ENCODE measurements at regions not wholly inside any gene's neighbourhood (a gene's known extent, or its start where the extent isn't known, plus 50 kb on each side); places are given as distances from the start of the nearest gene placed in this dataset.

- Histone ChIP-seq H3K27me3 (ENCODE audit: control insufficient read depth, insufficient read depth, low read length) (no peaks in the 10 kb centered on the region), H3K9me3 (ENCODE audit: control insufficient read depth in 2 of 3, insufficient read depth in 1 of 3, low read length in 3 of 3) (no peaks in the 10 kb centered on the region), H3K9ac (ENCODE audit: low read length in 3 of 3) (no peak overlapping the region), H3K36me3 (ENCODE audit: control insufficient read depth in 2 of 3, insufficient read depth in 3 of 3, low read length in 3 of 3) (no peaks in the 10 kb centered on the region), H3K4me1 (ENCODE audit: control insufficient read depth in 2 of 3, insufficient read depth in 2 of 3, low read depth in 1 of 3, low read length in 3 of 3) (no peaks in the 10 kb centered on the region), H3K4me3 (ENCODE audit: low read length in 3 of 3) (no peak overlapping the region), H3K27ac (ENCODE audit: low read depth in 2 of 2, low read length in 2 of 2) (no peak overlapping the region)
- intact Hi-C loops (cut with DNase I), result no loop called here
- TF ChIP-seq, protein P1, sequence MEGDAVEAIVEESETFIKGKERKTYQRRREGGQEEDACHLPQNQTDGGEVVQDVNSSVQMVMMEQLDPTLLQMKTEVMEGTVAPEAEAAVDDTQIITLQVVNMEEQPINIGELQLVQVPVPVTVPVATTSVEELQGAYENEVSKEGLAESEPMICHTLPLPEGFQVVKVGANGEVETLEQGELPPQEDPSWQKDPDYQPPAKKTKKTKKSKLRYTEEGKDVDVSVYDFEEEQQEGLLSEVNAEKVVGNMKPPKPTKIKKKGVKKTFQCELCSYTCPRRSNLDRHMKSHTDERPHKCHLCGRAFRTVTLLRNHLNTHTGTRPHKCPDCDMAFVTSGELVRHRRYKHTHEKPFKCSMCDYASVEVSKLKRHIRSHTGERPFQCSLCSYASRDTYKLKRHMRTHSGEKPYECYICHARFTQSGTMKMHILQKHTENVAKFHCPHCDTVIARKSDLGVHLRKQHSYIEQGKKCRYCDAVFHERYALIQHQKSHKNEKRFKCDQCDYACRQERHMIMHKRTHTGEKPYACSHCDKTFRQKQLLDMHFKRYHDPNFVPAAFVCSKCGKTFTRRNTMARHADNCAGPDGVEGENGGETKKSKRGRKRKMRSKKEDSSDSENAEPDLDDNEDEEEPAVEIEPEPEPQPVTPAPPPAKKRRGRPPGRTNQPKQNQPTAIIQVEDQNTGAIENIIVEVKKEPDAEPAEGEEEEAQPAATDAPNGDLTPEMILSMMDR (IDR thresholded peaks at IDR 0.05; ENCODE audit: borderline replicate concordance, extremely low read depth, insufficient read depth), result no peak
- no peak for DNase-seq
- no peak for FAIRE-seq
Observed at GRCh38 chr16:6427621-6428020, 905.0 kb upstream of the RBFOX1 start.

GRCh38 chr16:6407596-6407995 is 925.0 kb upstream of the RBFOX1 start:
- Histone ChIP-seq H3K36me3 (ENCODE audit: control insufficient read depth in 2 of 3, insufficient read depth in 3 of 3, low read length in 3 of 3) (no peaks in the 10 kb centered on the region), H3K27me3 (ENCODE audit: control insufficient read depth, insufficient read depth, low read length) (no peaks in the 10 kb centered on the region), H3K9ac (ENCODE audit: low read length in 3 of 3) (no peak overlapping the region), H3K4me1 (ENCODE audit: control insufficient read depth in 2 of 3, insufficient read depth in 2 of 3, low read depth in 1 of 3, low read length in 3 of 3) (no peaks in the 10 kb centered on the region), H3K9me3 (ENCODE audit: control insufficient read depth in 2 of 3, insufficient read depth in 1 of 3, low read length in 3 of 3) (no peaks in the 10 kb centered on the region), H3K4me3 (ENCODE audit: low read length in 3 of 3) (no peak overlapping the region), H3K27ac (ENCODE audit: low read depth in 2 of 2, low read length in 2 of 2) (no peak overlapping the region)
- intact Hi-C loops (cut with DNase I), result no loop called here
- DNase-seq, result no peak
- TF ChIP-seq, protein P1 (IDR thresholded peaks at IDR 0.05; ENCODE audit: borderline replicate concordance, extremely low read depth, insufficient read depth), result no peak
- no peak for FAIRE-seq

DNA sequence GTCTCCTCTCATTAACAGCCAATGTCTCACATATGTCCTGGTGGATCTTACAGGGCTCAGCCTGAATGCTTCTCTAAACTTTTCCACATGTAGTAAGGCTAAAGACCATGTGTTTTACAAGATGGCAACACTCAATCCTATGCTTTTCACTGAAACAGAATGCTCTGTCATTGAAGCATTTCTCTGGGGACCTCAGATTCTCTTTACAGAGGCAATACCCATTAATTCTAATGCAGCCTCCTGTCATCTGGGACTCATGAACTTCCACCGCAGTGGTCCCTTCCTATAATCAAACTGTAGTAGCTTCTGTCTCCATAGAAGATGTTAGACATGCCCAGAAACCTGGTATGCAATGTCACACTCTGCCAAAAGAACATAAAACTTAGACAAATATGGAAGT is 926.6 kb upstream of the RBFOX1 start:
- Histone ChIP-seq H3K4me3 (ENCODE audit: low read length in 3 of 3) (no peak overlapping the region), H3K27ac (ENCODE audit: low read depth in 2 of 2, low read length in 2 of 2) (no peak overlapping the region), H3K27me3 (ENCODE audit: control insufficient read depth, insufficient read depth, low read length) (no peaks in the 10 kb centered on the region), H3K9ac (ENCODE audit: low read length in 3 of 3) (no peak overlapping the region), H3K36me3 (ENCODE audit: control insufficient read depth in 2 of 3, insufficient read depth in 3 of 3, low read length in 3 of 3) (no peaks in the 10 kb centered on the region), H3K4me1 (ENCODE audit: control insufficient read depth in 2 of 3, insufficient read depth in 2 of 3, low read depth in 1 of 3, low read length in 3 of 3) (no peaks in the 10 kb centered on the region), H3K9me3 (ENCODE audit: control insufficient read depth in 2 of 3, insufficient read depth in 1 of 3, low read length in 3 of 3) (no peaks in the 10 kb centered on the region)
- no peak for FAIRE-seq
- DNase-seq, result no peak
- intact Hi-C loops (cut with DNase I), result no loop called here
- TF ChIP-seq, protein P1 (IDR thresholded peaks at IDR 0.05; ENCODE audit: borderline replicate concordance, extremely low read depth, insufficient read depth), result no peak

- no peaks in the 10 kb centered on the region for H3K27me3 ChIP-seq (ENCODE audit: control insufficient read depth, insufficient read depth, low read length)
- H3K9ac ChIP-seq (ENCODE audit: low read length in 3 of 3), result no peak overlapping the region
- FAIRE-seq (no peak), DNase-seq (no peak)
- H3K4me1 ChIP-seq (ENCODE audit: control insufficient read depth in 2 of 3, insufficient read depth in 2 of 3, low read depth in 1 of 3, low read length in 3 of 3), result no peaks in the 10 kb centered on the region
- TF ChIP-seq, protein P1 (IDR thresholded peaks at IDR 0.05; ENCODE audit: borderline replicate concordance, extremely low read depth, insufficient read depth), result no peak
- H3K9me3 ChIP-seq (ENCODE audit: control insufficient read depth in 2 of 3, insufficient read depth in 1 of 3, low read length in 3 of 3), result no peaks in the 10 kb centered on the region
- H3K27ac ChIP-seq (ENCODE audit: low read depth in 2 of 2, low read length in 2 of 2), result no peak overlapping the region
- intact Hi-C loops (cut with DNase I), result no loop called here
- H3K4me3 ChIP-seq (ENCODE audit: low read length in 3 of 3), result no peak overlapping the region
- H3K36me3 ChIP-seq (ENCODE audit: control insufficient read depth in 2 of 3, insufficient read depth in 3 of 3, low read length in 3 of 3), result no peaks in the 10 kb centered on the region
Observed at GRCh38 chr16:6382924-6383459, 949.7 kb upstream of the RBFOX1 start.
